ENCODE measurements at regions not wholly inside any gene's neighbourhood (a gene's known extent, or its start where the extent isn't known, plus 50 kb on each side); places are given as distances from the start of the nearest gene placed in this dataset.

- Mint-ChIP-seq H3K27ac (no peak overlapping the region), H3K4me1 (ENCODE audit: low read depth) (no peaks in the 10 kb centered on the region), H3K9me3 (no peaks in the 10 kb centered on the region), H3K4me3 (no peak overlapping the region), H3K36me3 (ENCODE audit: low read depth) (no peaks in the 10 kb centered on the region), H3K27me3 (no peaks in the 10 kb centered on the region)
- TF ChIP-seq CTCF (IDR thresholded peaks at IDR 0.05) = no peak
- CTCF ChIA-PET = no interaction called here
- no peaks in the 10 kb centered on the region for H3K36me3 ChIP-seq (ENCODE audit: insufficient read depth, low read length)
- intact Hi-C loops (cut with DNase I, micrococcal nuclease) = no loop called here
- no peak overlapping the region for H3K27ac ChIP-seq (ENCODE audit: low read depth in 1 of 2, low read length in 2 of 2)
- H3K4me1 ChIP-seq (ENCODE audit: insufficient read depth, low read length) = no peaks in the 10 kb centered on the region
- POLR2A ChIA-PET = no interaction called here
- H3K4me3 ChIP-seq (ENCODE audit: low read length) = no peak overlapping the region
- DNase-seq (no peak), ATAC-seq (ENCODE audit: poor library complexity) (no peak)
- peaks cover 0 to 10% of the 10 kb centered on the region in 2 experiments for H3K9me3 ChIP-seq (ENCODE audit: control insufficient read depth in 1 of 2, insufficient read depth in 1 of 2, low read length in 2 of 2)
- no peaks in the 10 kb centered on the region for H3K27me3 ChIP-seq (ENCODE audit: control insufficient read depth in 1 of 2, insufficient read depth in 2 of 2, low read length in 2 of 2)
Measured at GRCh38 chrX:5307416-5307815, 921.3 kb downstream of the NLGN4X start.

- H3K9me3 Mint-ChIP-seq = no peaks in the 10 kb centered on the region
- no peak overlapping the region for H3K27ac ChIP-seq (ENCODE audit: low read depth in 1 of 2, low read length in 2 of 2)
Measured at GRCh38 chrX:5306654-5307121, 922.0 kb downstream of the NLGN4X start.

GRCh38 chrX:5305452-5305851 lies 923.2 kb downstream of the NLGN4X start:
- DNase-seq (no peak), ATAC-seq (ENCODE audit: poor library complexity) (no peak)
- intact Hi-C loops (cut with DNase I, micrococcal nuclease) = no loop called here
- peaks cover 0 to 10% of the 10 kb centered on the region in 2 experiments for H3K9me3 ChIP-seq (ENCODE audit: control insufficient read depth in 1 of 2, insufficient read depth in 1 of 2, low read length in 2 of 2)
- no peaks in the 10 kb centered on the region for H3K27me3 Mint-ChIP-seq
- no peaks in the 10 kb centered on the region for H3K36me3 Mint-ChIP-seq (ENCODE audit: low read depth)
- H3K4me3 ChIP-seq (ENCODE audit: low read length) = no peak overlapping the region
- CTCF ChIA-PET = no interaction called here
- no peaks in the 10 kb centered on the region for H3K4me1 Mint-ChIP-seq (ENCODE audit: low read depth)
- no peaks in the 10 kb centered on the region for H3K9me3 Mint-ChIP-seq
- no peaks in the 10 kb centered on the region for H3K4me1 ChIP-seq (ENCODE audit: insufficient read depth, low read length)
- H3K27ac Mint-ChIP-seq = no peak overlapping the region
- no peak for TF ChIP-seq CTCF (IDR thresholded peaks at IDR 0.05)
- H3K4me3 Mint-ChIP-seq = no peak overlapping the region
- no peak overlapping the region for H3K27ac ChIP-seq (ENCODE audit: low read depth in 1 of 2, low read length in 2 of 2)
- no peaks in the 10 kb centered on the region for H3K36me3 ChIP-seq (ENCODE audit: insufficient read depth, low read length)
- POLR2A ChIA-PET = no interaction called here
- no peaks in the 10 kb centered on the region for H3K27me3 ChIP-seq (ENCODE audit: control insufficient read depth in 1 of 2, insufficient read depth in 2 of 2, low read length in 2 of 2)

More at GRCh38 chrX:5306654-5307121, 922.0 kb downstream of the NLGN4X start:
- Mint-ChIP-seq H3K27me3 (no peaks in the 10 kb centered on the region), H3K36me3 (ENCODE audit: low read depth) (no peaks in the 10 kb centered on the region), H3K27ac (no peak overlapping the region), H3K4me1 (ENCODE audit: low read depth) (no peaks in the 10 kb centered on the region), H3K4me3 (no peak overlapping the region)
- TF ChIP-seq CTCF (IDR thresholded peaks at IDR 0.05) = no peak
- ATAC-seq (ENCODE audit: poor library complexity) = no peak
- H3K4me1 ChIP-seq (ENCODE audit: insufficient read depth, low read length) = no peaks in the 10 kb centered on the region
- H3K9me3 ChIP-seq (ENCODE audit: control insufficient read depth in 1 of 2, insufficient read depth in 1 of 2, low read length in 2 of 2) = peaks cover 0 to 10% of the 10 kb centered on the region in 2 experiments
- H3K27me3 ChIP-seq (ENCODE audit: control insufficient read depth in 1 of 2, insufficient read depth in 2 of 2, low read length in 2 of 2) = no peaks in the 10 kb centered on the region
- no peaks in the 10 kb centered on the region for H3K36me3 ChIP-seq (ENCODE audit: insufficient read depth, low read length)
- no peak overlapping the region for H3K4me3 ChIP-seq (ENCODE audit: low read length)
- CTCF ChIA-PET = no interaction called here
- intact Hi-C loops (cut with DNase I, micrococcal nuclease) = no loop called here
- peak in 2 of 14 experiments; percentile 0 to 2 for DNase-seq
- POLR2A ChIA-PET = no interaction called here

All from CD4-positive, alpha-beta T cell (primary cell).